Chondrocyte (in vitro differentiated cells): ENCODE measurements at regions not wholly inside any gene's neighbourhood (a gene's known extent, or its start where the extent isn't known, plus 50 kb on each side); places are given as distances from the start of the nearest gene placed in this dataset.

Source experiments
- DNase-seq: peaks from one replicate; pipeline ENCODE4 v3.0.0; 2021; ENCODE audit warnings: mixed read lengths, low spot score
- H3K27ac Mint-ChIP-seq: one replicate; pipeline ENCODE4 v1.8.0; 2021; ENCODE audit warnings: mild to moderate bottlenecking, moderate library complexity, mixed read lengths; ENCODE audit not compliant: unreplicated experiment
- H3K27me3 Mint-ChIP-seq: 2 replicates; pipeline ENCODE4 v1.8.0; 2021; ENCODE audit warnings: low read depth, mixed read lengths
- H3K36me3 Mint-ChIP-seq: 2 replicates; pipeline ENCODE4 v1.8.0; 2021; ENCODE audit warnings: low read depth, mixed read lengths
- H3K4me1 Mint-ChIP-seq: 2 replicates; pipeline ENCODE4 v1.8.0; 2021; ENCODE audit warnings: low read depth, mild to moderate bottlenecking, mixed read lengths
- H3K4me3 Mint-ChIP-seq: one replicate; pipeline ENCODE4 v1.8.0; 2021; ENCODE audit warnings: mild to moderate bottlenecking, moderate library complexity, mixed read lengths; ENCODE audit not compliant: unreplicated experiment
- H3K9me3 Mint-ChIP-seq: 2 replicates; pipeline ENCODE4 v1.8.0; 2021; ENCODE audit warnings: low read depth, mixed read lengths
- TF ChIP-seq, protein P1 (sequence below): fragments of 200-600 bp; sonication (generic); IDR thresholded peaks from 2 replicates; pipeline ENCODE4 v1.5.0; 2021; ENCODE audit warnings: antibody characterized with exemption, mild to moderate bottlenecking, moderate library complexity

DNA sequence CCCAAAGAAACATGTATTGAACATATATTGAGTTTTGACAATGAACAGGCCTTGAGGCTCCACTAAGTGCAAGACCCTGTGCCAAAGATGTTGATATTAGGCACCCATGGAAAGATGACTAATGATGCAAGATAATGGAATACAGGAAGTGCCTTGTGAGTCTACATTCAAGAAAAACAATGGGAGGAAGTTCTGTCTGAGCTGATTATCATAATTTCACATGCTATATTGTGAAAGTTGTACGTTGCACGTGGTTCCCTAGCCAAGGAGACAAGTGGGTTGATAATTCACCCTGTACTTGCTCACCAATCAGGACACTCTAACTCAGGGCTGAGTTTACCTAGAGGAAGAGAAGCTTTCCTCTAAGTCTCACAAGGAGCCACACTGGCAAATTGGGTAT is 186.9 kb upstream of the STAC start:
- H3K27me3 Mint-ChIP-seq = peaks cover 14% of the 10 kb centered on the region
- TF ChIP-seq, protein P1, sequence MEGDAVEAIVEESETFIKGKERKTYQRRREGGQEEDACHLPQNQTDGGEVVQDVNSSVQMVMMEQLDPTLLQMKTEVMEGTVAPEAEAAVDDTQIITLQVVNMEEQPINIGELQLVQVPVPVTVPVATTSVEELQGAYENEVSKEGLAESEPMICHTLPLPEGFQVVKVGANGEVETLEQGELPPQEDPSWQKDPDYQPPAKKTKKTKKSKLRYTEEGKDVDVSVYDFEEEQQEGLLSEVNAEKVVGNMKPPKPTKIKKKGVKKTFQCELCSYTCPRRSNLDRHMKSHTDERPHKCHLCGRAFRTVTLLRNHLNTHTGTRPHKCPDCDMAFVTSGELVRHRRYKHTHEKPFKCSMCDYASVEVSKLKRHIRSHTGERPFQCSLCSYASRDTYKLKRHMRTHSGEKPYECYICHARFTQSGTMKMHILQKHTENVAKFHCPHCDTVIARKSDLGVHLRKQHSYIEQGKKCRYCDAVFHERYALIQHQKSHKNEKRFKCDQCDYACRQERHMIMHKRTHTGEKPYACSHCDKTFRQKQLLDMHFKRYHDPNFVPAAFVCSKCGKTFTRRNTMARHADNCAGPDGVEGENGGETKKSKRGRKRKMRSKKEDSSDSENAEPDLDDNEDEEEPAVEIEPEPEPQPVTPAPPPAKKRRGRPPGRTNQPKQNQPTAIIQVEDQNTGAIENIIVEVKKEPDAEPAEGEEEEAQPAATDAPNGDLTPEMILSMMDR = no peak
- H3K4me1 Mint-ChIP-seq = no peaks in the 10 kb centered on the region
- no peak overlapping the region for H3K27ac Mint-ChIP-seq
- DNase-seq = no peak
- H3K9me3 Mint-ChIP-seq = peaks cover 3% of the 10 kb centered on the region
- no peak overlapping the region for H3K4me3 Mint-ChIP-seq
- H3K36me3 Mint-ChIP-seq = no peaks in the 10 kb centered on the region

DNA sequence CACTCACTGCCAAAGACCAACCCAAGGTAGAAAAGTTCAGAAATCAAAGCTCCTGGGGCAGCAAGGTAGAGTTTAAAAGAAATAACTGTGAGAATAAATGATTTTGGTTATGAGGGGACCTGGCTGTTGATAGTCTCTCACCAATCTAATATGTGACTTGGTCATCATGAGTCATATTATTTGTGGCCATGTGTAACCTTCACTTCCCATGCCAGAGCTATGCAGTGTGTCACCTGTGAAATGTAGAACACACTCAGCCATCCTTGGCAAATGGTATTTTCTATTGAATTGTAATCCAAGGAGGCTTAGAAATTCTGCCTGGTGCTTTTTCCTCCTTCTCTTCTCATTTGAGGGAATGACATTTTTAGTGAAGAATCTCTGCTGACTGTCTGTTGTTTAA is 184.2 kb upstream of the STAC start:
- H3K27me3 Mint-ChIP-seq = peaks cover 11% of the 10 kb centered on the region
- TF ChIP-seq, protein P1 = no peak
- no peak overlapping the region for H3K27ac Mint-ChIP-seq
- no peak for DNase-seq
- no peaks in the 10 kb centered on the region for H3K4me1 Mint-ChIP-seq
- H3K4me3 Mint-ChIP-seq = no peak overlapping the region
- no peaks in the 10 kb centered on the region for H3K9me3 Mint-ChIP-seq
- H3K36me3 Mint-ChIP-seq = no peaks in the 10 kb centered on the region

DNA sequence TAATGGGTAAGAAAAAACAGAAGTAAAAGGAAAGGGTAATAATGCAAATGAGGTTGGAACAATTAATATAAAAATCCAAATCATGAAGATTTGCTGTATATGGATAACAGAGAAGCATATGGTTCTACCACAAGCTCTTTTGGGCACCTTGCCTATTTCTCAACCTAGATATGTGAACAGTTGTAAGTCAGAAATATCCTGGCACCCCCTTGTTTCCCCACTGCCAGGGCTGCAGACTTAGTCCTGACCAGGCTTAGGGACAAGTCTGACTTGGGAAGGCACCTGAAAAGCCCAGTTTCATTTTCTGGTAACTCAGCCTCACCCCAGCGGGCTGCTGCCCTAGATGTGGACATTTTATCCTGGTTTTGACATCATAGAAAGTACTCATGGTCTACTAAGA is 183.2 kb upstream of the STAC start:
- no peak overlapping the region for H3K27ac Mint-ChIP-seq
- no peaks in the 10 kb centered on the region for H3K36me3 Mint-ChIP-seq
- H3K4me1 Mint-ChIP-seq = no peaks in the 10 kb centered on the region
- DNase-seq = no peak
- H3K9me3 Mint-ChIP-seq = no peaks in the 10 kb centered on the region
- TF ChIP-seq, protein P1 = no peak
- H3K4me3 Mint-ChIP-seq = no peak overlapping the region
- peaks cover 8% of the 10 kb centered on the region for H3K27me3 Mint-ChIP-seq

DNA sequence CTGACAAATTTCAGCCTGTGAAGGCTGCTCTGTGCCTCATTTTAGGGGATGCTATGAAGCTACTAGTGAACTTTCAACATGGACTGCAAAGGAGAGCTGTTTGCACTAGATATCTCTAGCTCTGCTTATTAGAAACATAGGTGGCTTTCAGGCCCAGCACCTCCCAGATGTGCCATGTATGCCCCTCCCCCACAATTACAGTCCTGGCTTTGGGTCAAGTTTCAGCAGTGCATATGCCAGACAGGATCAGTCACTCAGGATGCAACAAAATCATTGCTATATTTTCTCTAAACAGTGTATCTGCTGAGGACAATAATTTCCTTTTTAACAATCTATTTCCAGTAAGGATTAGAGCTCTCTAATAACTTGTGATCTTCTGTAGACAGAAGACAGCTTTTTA is 178.8 kb upstream of the STAC start:
- no peak overlapping the region for H3K27ac Mint-ChIP-seq
- TF ChIP-seq, protein P1 = no peak
- H3K4me1 Mint-ChIP-seq = no peaks in the 10 kb centered on the region
- no peaks in the 10 kb centered on the region for H3K36me3 Mint-ChIP-seq
- H3K4me3 Mint-ChIP-seq = no peak overlapping the region
- peaks cover 17% of the 10 kb centered on the region for H3K27me3 Mint-ChIP-seq
- no peak for DNase-seq
- no peaks in the 10 kb centered on the region for H3K9me3 Mint-ChIP-seq

DNA sequence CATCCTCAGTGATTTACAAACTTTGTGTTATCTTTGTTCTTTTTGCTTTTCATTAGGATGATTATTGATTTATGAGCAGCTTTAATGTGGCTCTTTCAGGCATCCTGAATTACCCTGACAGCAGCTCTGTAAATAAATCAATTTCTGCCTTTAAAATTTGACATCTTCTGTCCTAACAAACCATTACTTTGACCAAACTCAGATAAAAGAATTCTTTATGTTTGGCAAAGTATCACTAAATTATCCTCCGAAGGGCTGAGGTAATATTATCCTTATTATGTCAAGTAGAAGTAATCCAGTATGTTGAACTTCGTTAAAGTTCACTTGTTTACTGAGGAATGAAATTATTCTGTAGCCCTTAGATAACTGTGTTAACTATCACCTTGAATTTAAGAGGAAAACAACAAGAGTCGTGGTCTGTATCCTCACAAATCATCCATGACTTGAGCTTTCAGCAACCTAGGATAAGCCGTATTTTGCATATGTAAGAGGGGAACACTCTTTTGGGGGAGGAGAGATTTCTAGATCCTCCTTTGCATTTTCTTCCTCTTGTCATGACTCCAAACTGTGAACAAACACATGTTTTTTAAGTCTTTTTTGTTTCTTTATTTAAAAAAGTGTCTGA is 173.2 kb upstream of the STAC start:
- TF ChIP-seq, protein P1 = no peak
- DNase-seq = no peak
- Mint-ChIP-seq H3K4me1 (no peaks in the 10 kb centered on the region), H3K4me3 (no peak overlapping the region), H3K27ac (no peak overlapping the region), H3K9me3 (no peaks in the 10 kb centered on the region), H3K36me3 (no peaks in the 10 kb centered on the region), H3K27me3 (peaks cover 21% of the 10 kb centered on the region)
